SK-N-SH (cell line): ENCODE measurements at regions not wholly inside any gene's neighbourhood (a gene's known extent, or its start where the extent isn't known, plus 50 kb on each side); places are given as distances from the start of the nearest gene placed in this dataset.

ENCODE experiments used
- CTCF ChIA-PET: fragments of 300-600, 350-600 bp; formaldehyde crosslinking; extraction: SDS; loops from one replicate; lab custom pipeline; 2021; lab: Yijun Ruan, JAX
- POLR2A ChIA-PET: fragments of 350-600 bp; sonication (Branson Sonifier 250); formaldehyde crosslinking; extraction: SDS; loops from one replicate; lab custom pipeline; 2020; ENCODE audit warnings: antibody characterized with exemption, inconsistent platforms; lab: Yijun Ruan, JAX
- DNase-seq: peaks from one replicate; pipeline ENCODE4 v3.0.0; 2012
- H2AFZ ChIP-seq: fragments of 200-600 bp; sonication (generic); 2 replicates; pipeline ENCODE4 v1.8.1; 2016; ENCODE audit warnings: antibody characterized with exemption, mild to moderate bottlenecking, low read depth
- H3F3A ChIP-seq: fragments of 200-600 bp; sonication (generic); replicated peaks from 2 replicates; pipeline ENCODE3; 2016; ENCODE audit warnings: antibody characterized with exemption, mild to moderate bottlenecking; ENCODE audit not compliant: insufficient read depth
- H3K27ac ChIP-seq, 2 experiments: fragments of 200-500 bp in 1 of 2; fragments of 200-600 bp in 1 of 2; sonication (Bioruptor generic) in 1 of 2; sonication (generic), shearing (Covaris generic) in 1 of 2; 2 replicates each; pipeline versions ENCODE4 v1.5.1 to v1.6.1; 2014 to 2016; ENCODE audit warnings: low read depth in 2 of 2, inconsistent platforms in 1 of 2, low read length in 1 of 2, mild to moderate bottlenecking in 1 of 2, mixed read lengths in 1 of 2
- H3K27me3 ChIP-seq: fragments of 200-600 bp; sonication (generic), shearing (Covaris generic); 2 replicates; pipeline ENCODE4 v1.6.1; 2016; ENCODE audit warnings: mixed run types; ENCODE audit not compliant: insufficient read depth
- H3K36me3 ChIP-seq, 2 experiments: fragments of 200-500 bp in 1 of 2; fragments of 200-600 bp in 1 of 2; sonication (Bioruptor generic) in 1 of 2; sonication (generic) in 1 of 2; replicated peaks in 1 of 2; 2 replicates each; pipeline versions ENCODE3 to v1.5.1; 2014 to 2016; ENCODE audit warnings: low read length in 1 of 2, mild to moderate bottlenecking in 1 of 2; ENCODE audit not compliant: insufficient read depth in 2 of 2, control insufficient read depth in 1 of 2
- H3K4me1 ChIP-seq, 2 experiments: fragments of 200-500 bp in 1 of 2; fragments of 200-600 bp in 1 of 2; sonication (Bioruptor generic) in 1 of 2; sonication (generic), shearing (Covaris generic) in 1 of 2; 2 replicates each; pipeline versions ENCODE4 v1.5.1 to v1.6.1; 2014 to 2016; ENCODE audit warnings: low read depth in 1 of 2, low read length in 1 of 2, mixed run types in 1 of 2; ENCODE audit not compliant: insufficient read depth in 2 of 2, control insufficient read depth in 1 of 2
- H3K4me2 ChIP-seq: fragments of 200-600 bp; sonication (generic), shearing (Covaris generic); 2 replicates; pipeline ENCODE4 v1.6.1; 2017; ENCODE audit warnings: mixed run types
- H3K4me3 ChIP-seq, 2 experiments: fragments of 200-500 bp in 1 of 2; fragments of 200-600 bp in 1 of 2; sonication (Bioruptor generic) in 1 of 2; sonication (generic), shearing (Covaris generic) in 1 of 2; 2 replicates each; pipeline versions ENCODE4 v1.5.1 to v1.8.1; 2014 to 2016; ENCODE audit warnings: low read depth in 2 of 2, inconsistent platforms in 1 of 2, low read length in 1 of 2, mild to moderate bottlenecking in 1 of 2, mixed read lengths in 1 of 2, moderate library complexity in 1 of 2
- H3K79me2 ChIP-seq: fragments of 200-600 bp; sonication (generic); 2 replicates; pipeline ENCODE4 v1.8.1; 2017; ENCODE audit warnings: mild to moderate bottlenecking; ENCODE audit not compliant: insufficient read depth
- H3K9ac ChIP-seq: fragments of 200-600 bp; sonication (generic); 2 replicates; pipeline ENCODE4 v1.6.1; 2017; ENCODE audit warnings: mixed run types
- H3K9me2 ChIP-seq: fragments of 200-600 bp; sonication (generic); 2 replicates; pipeline ENCODE4 v1.6.1; 2017; ENCODE audit warnings: mixed run types
- H3K9me3 ChIP-seq: fragments of 200-600 bp; sonication (generic); 2 replicates; pipeline ENCODE4 v1.6.1; 2017; ENCODE audit warnings: mixed run types, mild to moderate bottlenecking, moderate library complexity
- H4K20me1 ChIP-seq: fragments of 200-600 bp; sonication (generic); 2 replicates; pipeline ENCODE4 v1.6.1; 2017; ENCODE audit warnings: mild to moderate bottlenecking, mixed run types; ENCODE audit not compliant: insufficient read depth
- ELF1 ChIP-seq: IDR thresholded peaks from 2 replicates; pipeline ENCODE4 v1.4.0; 2012
- EZH2phosphoT487 ChIP-seq: fragments of 200-600 bp; sonication (generic); IDR thresholded peaks from 2 replicates; pipeline ENCODE4 v1.6.1; 2017; ENCODE audit warnings: low read depth, mixed run types, mild to moderate bottlenecking, antibody characterized with exemption, moderate library complexity, borderline replicate concordance
- FOSL2 ChIP-seq: IDR thresholded peaks from 2 replicates; pipeline ENCODE4 v1.4.0; 2012; ENCODE audit warnings: low read depth, mild to moderate bottlenecking, moderate library complexity, borderline replicate concordance
- FOXJ3 ChIP-seq: sonication (generic); formaldehyde crosslinking; IDR thresholded peaks from 2 replicates; pipeline ENCODE4 v1.5.1; 2020; ENCODE audit warnings: mild to moderate bottlenecking, missing genetic modification reagents
- FOXM1 ChIP-seq: IDR thresholded peaks from 2 replicates; pipeline ENCODE4 v1.4.0; 2012; ENCODE audit warnings: low read depth, mild to moderate bottlenecking
- GATA2 ChIP-seq: sonication (generic); formaldehyde crosslinking; IDR thresholded peaks from 2 replicates; pipeline ENCODE4 v1.5.0; 2020; ENCODE audit warnings: mild to moderate bottlenecking, missing genetic modification reagents
- MXI1 ChIP-seq: IDR thresholded peaks from 2 replicates; pipeline ENCODE4 v1.6.1; 2012; ENCODE audit warnings: mild to moderate bottlenecking, low read depth, low read length, improper control_type of control experiment
- NRF1 ChIP-seq: IDR thresholded peaks from 2 replicates; pipeline ENCODE4 v1.6.1; 2012; ENCODE audit warnings: low read depth, mild to moderate bottlenecking, low read length
- POLR2AphosphoS5 ChIP-seq: IDR thresholded peaks from 2 replicates; pipeline ENCODE4 v1.6.1; 2012; ENCODE audit warnings: low read depth, low read length
- RAD21 ChIP-seq: IDR thresholded peaks from 2 replicates; pipeline ENCODE4 v1.6.1; 2012; ENCODE audit warnings: mild to moderate bottlenecking, low read length
- RCOR1 ChIP-seq: fragments of 150-350 bp; IDR thresholded peaks from 2 replicates; pipeline ENCODE4 v1.6.1; 2017; ENCODE audit warnings: antibody characterized with exemption, low read length
- RXRA ChIP-seq: IDR thresholded peaks from 2 replicates; pipeline ENCODE4 v1.4.0; 2012; ENCODE audit warnings: low read depth, mild to moderate bottlenecking, borderline replicate concordance
- TEAD4 ChIP-seq: IDR thresholded peaks from 2 replicates; pipeline ENCODE4 v1.4.0; 2012; ENCODE audit warnings: mild to moderate bottlenecking, borderline replicate concordance; ENCODE audit not compliant: insufficient read depth
- WGBS: methylation state at CpG from one replicate; pipeline ENCODE4 v1.1.6; 2017; ENCODE audit warnings: low lambda C conversion rate; 5-methylcytosine and 5-hydroxymethylcytosine counted together
- TF ChIP-seq, protein P1 (sequence below): fragments of 200-600 bp; sonication (generic); IDR thresholded peaks from 2 replicates; pipeline ENCODE4 v1.6.1; 2017; ENCODE audit warnings: antibody characterized with exemption, mild to moderate bottlenecking, moderate library complexity

DNA sequence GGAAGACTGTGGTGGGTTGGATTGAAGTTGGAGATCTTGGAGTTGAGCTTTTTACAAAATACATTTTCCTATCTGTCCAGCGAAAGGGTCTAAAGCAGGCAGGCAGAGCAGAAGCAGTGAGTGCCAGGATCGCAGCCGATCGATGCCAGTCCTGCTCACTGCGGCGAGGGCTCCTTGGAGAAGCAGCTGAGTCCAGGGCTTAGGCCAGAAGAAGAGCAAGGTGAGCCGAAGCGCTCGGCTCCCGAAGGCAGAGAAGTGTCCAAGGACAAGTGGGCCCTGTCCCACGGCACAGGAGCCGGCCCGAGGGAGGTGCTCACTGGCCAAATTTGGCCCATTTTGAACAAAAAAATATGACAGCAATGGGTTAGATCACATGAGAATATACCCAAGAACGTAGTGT, 637.8 kb downstream of the BRD1 start:
- Histone ChIP-seq H3K9me2 (no peaks in the 10 kb centered on the region), H3K79me2 (no peaks in the 10 kb centered on the region), H3K4me1 (peaks cover 0 to 4% of the 10 kb centered on the region in 2 experiments; a peak in 1 of 4 replicates), H3K4me3 (no peak overlapping the region)
- no peak for DNase-seq
- TF ChIP-seq RCOR1: no peak
- TF ChIP-seq FOXM1: no peak
- TF ChIP-seq POLR2AphosphoS5: no peak
- TF ChIP-seq, protein P1, sequence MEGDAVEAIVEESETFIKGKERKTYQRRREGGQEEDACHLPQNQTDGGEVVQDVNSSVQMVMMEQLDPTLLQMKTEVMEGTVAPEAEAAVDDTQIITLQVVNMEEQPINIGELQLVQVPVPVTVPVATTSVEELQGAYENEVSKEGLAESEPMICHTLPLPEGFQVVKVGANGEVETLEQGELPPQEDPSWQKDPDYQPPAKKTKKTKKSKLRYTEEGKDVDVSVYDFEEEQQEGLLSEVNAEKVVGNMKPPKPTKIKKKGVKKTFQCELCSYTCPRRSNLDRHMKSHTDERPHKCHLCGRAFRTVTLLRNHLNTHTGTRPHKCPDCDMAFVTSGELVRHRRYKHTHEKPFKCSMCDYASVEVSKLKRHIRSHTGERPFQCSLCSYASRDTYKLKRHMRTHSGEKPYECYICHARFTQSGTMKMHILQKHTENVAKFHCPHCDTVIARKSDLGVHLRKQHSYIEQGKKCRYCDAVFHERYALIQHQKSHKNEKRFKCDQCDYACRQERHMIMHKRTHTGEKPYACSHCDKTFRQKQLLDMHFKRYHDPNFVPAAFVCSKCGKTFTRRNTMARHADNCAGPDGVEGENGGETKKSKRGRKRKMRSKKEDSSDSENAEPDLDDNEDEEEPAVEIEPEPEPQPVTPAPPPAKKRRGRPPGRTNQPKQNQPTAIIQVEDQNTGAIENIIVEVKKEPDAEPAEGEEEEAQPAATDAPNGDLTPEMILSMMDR: no peak
- no peak for TF ChIP-seq GATA2 (CRISPR knock-in tag)
- no peak for TF ChIP-seq MXI1
- TF ChIP-seq, all 33 proteins: peak for 0
- no peaks in the 10 kb centered on the region for H3F3A ChIP-seq
- H4K20me1 ChIP-seq: no peaks in the 10 kb centered on the region
- no peak overlapping the region for H3K27ac ChIP-seq
- WGBS: 33% methylated on average over 14 of the region's 14 CpGs
- H3K27me3 ChIP-seq: no peaks in the 10 kb centered on the region; the same call in 1 of the 2 replicates
- H3K36me3 ChIP-seq: no peaks in the 10 kb centered on the region
- no peak overlapping the region for H3K9ac ChIP-seq
- H2AFZ ChIP-seq: no peak overlapping the region
- no peak overlapping the region for H3K4me2 ChIP-seq
- ChIA-PET CTCF (no interaction called here), POLR2A (no interaction called here)
- H3K9me3 ChIP-seq: no peaks in the 10 kb centered on the region

DNA sequence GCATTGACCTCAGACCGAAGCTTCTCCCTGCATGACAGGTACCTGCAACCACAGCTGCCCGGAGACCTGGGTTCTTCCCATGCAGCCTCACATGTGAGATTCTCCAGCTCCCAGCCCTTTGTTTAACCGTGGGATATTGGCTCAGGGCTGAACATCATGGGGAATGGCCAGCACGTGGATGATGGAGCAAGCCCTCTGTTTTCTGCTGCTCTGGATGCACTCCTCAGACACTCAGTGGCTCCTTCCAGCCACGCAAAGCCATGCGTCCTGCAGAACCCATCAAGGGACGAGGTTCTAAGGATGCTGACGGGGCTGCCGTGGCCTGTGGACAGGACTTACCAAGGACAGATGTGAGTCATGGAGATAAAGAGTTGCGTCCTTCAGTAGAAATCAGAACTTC, 639.1 kb downstream of the BRD1 start:
- Histone ChIP-seq H3F3A (no peaks in the 10 kb centered on the region), H3K9me3 (no peaks in the 10 kb centered on the region), H3K27me3 (no peaks in the 10 kb centered on the region; the same call in 1 of the 2 replicates), H3K4me3 (no peak overlapping the region), H3K9me2 (no peaks in the 10 kb centered on the region), H3K79me2 (no peaks in the 10 kb centered on the region), H3K9ac (no peak overlapping the region), H3K36me3 (no peaks in the 10 kb centered on the region), H4K20me1 (no peaks in the 10 kb centered on the region), H3K4me1 (peaks cover 0 to 4% of the 10 kb centered on the region in 2 experiments; a peak in 1 of 4 replicates), H3K4me2 (no peak overlapping the region), H3K27ac (no peak overlapping the region), H2AFZ (no peak overlapping the region)
- ChIA-PET POLR2A (no interaction called here), CTCF (no interaction called here)
- no peak for DNase-seq
- WGBS: 27% methylated on average over 10 of the region's 10 CpGs
- no peak for TF ChIP-seq ELF1
- no peak for TF ChIP-seq EZH2phosphoT487
- TF ChIP-seq NRF1: no peak
- no peak for TF ChIP-seq RXRA
- TF ChIP-seq FOSL2: no peak
- TF ChIP-seq RCOR1: no peak
- no peak for TF ChIP-seq FOXJ3
- TF ChIP-seq RAD21: no peak
- TF ChIP-seq TEAD4: no peak
